ENCODE measurements at regions not wholly inside any gene's neighbourhood (a gene's known extent, or its start where the extent isn't known, plus 50 kb on each side); places are given as distances from the start of the nearest gene placed in this dataset.

GRCh38 chr17:73746314-73747073, 102.2 kb upstream of the SDK2 start:
- Histone ChIP-seq H3K4me1 (ENCODE audit: low read length) (no peaks in the 10 kb centered on the region), H3K27ac (ENCODE audit: low read length) (no peak overlapping the region), H2AFZ (ENCODE audit: low read length) (no peak overlapping the region), H3K36me3 (replicated peaks; ENCODE audit: insufficient read depth, low read length) (no peaks in the 10 kb centered on the region), H3K4me2 (ENCODE audit: low read depth, low read length) (no peak overlapping the region), H3F3A (ENCODE audit: insufficient read depth, low read length) (no peaks in the 10 kb centered on the region), H3K79me2 (ENCODE audit: low read length) (no peaks in the 10 kb centered on the region), H3K9ac (ENCODE audit: low read length) (no peak overlapping the region), H3K9me2 (replicated peaks; ENCODE audit: insufficient read depth, low read length) (no peaks in the 10 kb centered on the region), H3K9me3 (replicated peaks; ENCODE audit: insufficient read depth, low read length) (no peaks in the 10 kb centered on the region), H3K27me3 (replicated peaks; ENCODE audit: insufficient read depth, low read length) (peaks cover 93% of the 10 kb centered on the region), H3K4me3 (ENCODE audit: low read length) (no peak overlapping the region), H4K20me1 (ENCODE audit: insufficient read depth, low read length) (no peaks in the 10 kb centered on the region)
- no peak for TF ChIP-seq CTCF (IDR thresholded peaks at IDR 0.05; ENCODE audit: low read length)
- TF ChIP-seq EZH2phosphoT487 (IDR thresholded peaks at IDR 0.05; ENCODE audit: low read length): no peak
- TF ChIP-seq EZH2 (optimal IDR thresholded peaks at IDR 0.05; ENCODE audit: low read depth, low read length): no peak
- no peak for DNase-seq

GRCh38 chr17:73747221-73748002, 103.2 kb upstream of the SDK2 start:
- Histone ChIP-seq H3K4me2 (ENCODE audit: low read depth, low read length) (no peak overlapping the region), H3K4me3 (ENCODE audit: low read length) (no peak overlapping the region), H3K27ac (ENCODE audit: low read length) (no peak overlapping the region), H3F3A (ENCODE audit: insufficient read depth, low read length) (no peaks in the 10 kb centered on the region), H3K4me1 (ENCODE audit: low read length) (no peaks in the 10 kb centered on the region), H3K79me2 (ENCODE audit: low read length) (no peaks in the 10 kb centered on the region), H2AFZ (ENCODE audit: low read length) (no peak overlapping the region), H3K27me3 (replicated peaks; ENCODE audit: insufficient read depth, low read length) (peaks cover 91% of the 10 kb centered on the region), H3K9ac (ENCODE audit: low read length) (no peak overlapping the region), H3K9me2 (replicated peaks; ENCODE audit: insufficient read depth, low read length) (no peaks in the 10 kb centered on the region), H3K9me3 (replicated peaks; ENCODE audit: insufficient read depth, low read length) (no peaks in the 10 kb centered on the region), H3K36me3 (replicated peaks; ENCODE audit: insufficient read depth, low read length) (no peaks in the 10 kb centered on the region), H4K20me1 (ENCODE audit: insufficient read depth, low read length) (no peaks in the 10 kb centered on the region)
- TF ChIP-seq EZH2phosphoT487 (IDR thresholded peaks at IDR 0.05; ENCODE audit: low read length): no peak
- TF ChIP-seq EZH2 (optimal IDR thresholded peaks at IDR 0.05; ENCODE audit: low read depth, low read length): no peak
- DNase-seq: no peak

- no peak for DNase-seq
- Histone ChIP-seq H3K4me2 (ENCODE audit: low read depth, low read length) (no peak overlapping the region), H3K4me3 (ENCODE audit: low read length) (no peak overlapping the region), H3K4me1 (ENCODE audit: low read length) (no peaks in the 10 kb centered on the region), H3K9ac (ENCODE audit: low read length) (no peak overlapping the region), H3K27me3 (replicated peaks; ENCODE audit: insufficient read depth, low read length) (peaks cover 91% of the 10 kb centered on the region), H3K27ac (ENCODE audit: low read length) (no peak overlapping the region), H3K9me3 (replicated peaks; ENCODE audit: insufficient read depth, low read length) (no peaks in the 10 kb centered on the region), H3K36me3 (replicated peaks; ENCODE audit: insufficient read depth, low read length) (no peaks in the 10 kb centered on the region), H4K20me1 (ENCODE audit: insufficient read depth, low read length) (no peaks in the 10 kb centered on the region), H3F3A (ENCODE audit: insufficient read depth, low read length) (no peaks in the 10 kb centered on the region), H3K9me2 (replicated peaks; ENCODE audit: insufficient read depth, low read length) (no peaks in the 10 kb centered on the region), H2AFZ (ENCODE audit: low read length) (no peak overlapping the region), H3K79me2 (ENCODE audit: low read length) (no peaks in the 10 kb centered on the region)
- no peak for TF ChIP-seq CTCF (IDR thresholded peaks at IDR 0.05; ENCODE audit: low read length)
- no peak for TF ChIP-seq EZH2 (optimal IDR thresholded peaks at IDR 0.05; ENCODE audit: low read depth, low read length)
- no peak for TF ChIP-seq EZH2phosphoT487 (IDR thresholded peaks at IDR 0.05; ENCODE audit: low read length)
Measured at GRCh38 chr17:73748508-73748907, 104.3 kb upstream of the SDK2 start.

All from MM.1S (cell line).